ENCODE measurements at regions not wholly inside any gene's neighbourhood (a gene's known extent, or its start where the extent isn't known, plus 50 kb on each side); places are given as distances from the start of the nearest gene placed in this dataset.
"Not testable (repeated sequence)": the region's sequence is repeated elsewhere in the genome, so short reads cannot be mapped to it uniquely, and the experiment has no call there.

DNA sequence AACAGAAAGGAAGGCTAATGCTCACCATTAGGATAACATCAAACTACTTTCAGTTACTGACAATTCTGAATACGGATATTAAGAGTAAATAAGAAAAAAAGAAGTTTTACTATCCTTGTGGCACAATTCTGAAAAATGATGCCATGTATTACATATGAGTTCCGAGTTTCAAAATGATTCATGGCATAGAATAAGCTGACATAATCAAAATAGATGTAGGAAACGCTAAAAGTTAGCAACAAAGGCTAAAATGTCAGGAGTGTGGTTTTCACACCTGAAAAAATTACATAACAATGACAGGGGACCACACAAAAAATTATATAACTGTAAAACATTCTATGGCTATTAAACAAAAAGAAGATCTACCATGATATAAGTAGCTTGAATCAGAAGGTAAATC, 1131.9 kb downstream of the OTOL1 start:
- no peaks in the 10 kb centered on the region for H3K36me3 Mint-ChIP-seq
- Histone ChIP-seq H3K9ac (no peak overlapping the region), H3K36me3 (no peaks in the 10 kb centered on the region), H3K4me1 (no peaks in the 10 kb centered on the region), H3K27me3 (no peaks in the 10 kb centered on the region), H3F3A (ENCODE audit: low read depth) (no peaks in the 10 kb centered on the region), H4K20me1 (ENCODE audit: low read depth) (no peaks in the 10 kb centered on the region), H3K9me3 (ENCODE audit: low read depth) (no peaks in the 10 kb centered on the region), H3K27ac (no peak overlapping the region), H3K4me2 (no peak overlapping the region), H3K79me2 (ENCODE audit: low read depth) (no peaks in the 10 kb centered on the region), H3K4me3 (no peak overlapping the region), H2AFZ (replicated peaks) (no peak overlapping the region)
- H3K9me3 Mint-ChIP-seq, result peaks cover 3% of the 10 kb centered on the region
- no peak for DNase-seq (ENCODE audit: low spot score)
- H3K27me3 Mint-ChIP-seq (ENCODE audit: insufficient read depth, low read depth), result peaks cover 2% of the 10 kb centered on the region
- TF ChIP-seq CTCF (IDR thresholded peaks at IDR 0.05) (no peak), EZH2phosphoT487 (IDR thresholded peaks at IDR 0.05) (no peak), EZH2 (IDR thresholded peaks at IDR 0.05) (no peak)
- no peak overlapping the region for H3K4me3 Mint-ChIP-seq
- H3K27ac Mint-ChIP-seq, result no peak overlapping the region
- H3K4me1 Mint-ChIP-seq, result no peaks in the 10 kb centered on the region

DNA sequence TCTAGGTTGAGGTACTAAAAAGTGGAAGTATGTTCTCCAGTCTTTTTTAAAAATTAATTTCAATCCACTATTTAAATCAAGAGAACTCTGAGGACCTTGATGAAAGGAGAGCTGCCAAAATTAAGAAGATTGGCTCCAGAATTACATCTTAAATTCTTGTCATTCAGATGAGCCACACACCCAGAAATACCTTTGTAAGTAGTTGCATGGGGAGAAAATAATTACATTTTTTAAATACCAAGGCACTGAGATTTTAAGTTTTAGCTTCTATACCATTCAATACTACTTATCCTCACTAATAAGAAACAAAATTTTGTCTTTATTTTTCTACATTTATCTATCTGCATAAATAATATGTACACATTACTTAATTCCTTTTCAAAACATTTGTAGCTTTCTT, 1132.8 kb downstream of the OTOL1 start:
- no peaks in the 10 kb centered on the region for H3K4me1 Mint-ChIP-seq
- H3K36me3 Mint-ChIP-seq, result no peaks in the 10 kb centered on the region
- Histone ChIP-seq H3K4me2 (no peak overlapping the region), H3K27me3 (no peaks in the 10 kb centered on the region), H3K4me1 (no peaks in the 10 kb centered on the region), H3K79me2 (ENCODE audit: low read depth) (no peaks in the 10 kb centered on the region), H4K20me1 (ENCODE audit: low read depth) (no peaks in the 10 kb centered on the region), H2AFZ (replicated peaks) (no peak overlapping the region), H3K27ac (no peak overlapping the region), H3K9me3 (ENCODE audit: low read depth) (no peaks in the 10 kb centered on the region), H3F3A (ENCODE audit: low read depth) (no peaks in the 10 kb centered on the region), H3K36me3 (no peaks in the 10 kb centered on the region), H3K9ac (no peak overlapping the region), H3K4me3 (no peak overlapping the region)
- H3K9me3 Mint-ChIP-seq, result no peaks in the 10 kb centered on the region
- no peak overlapping the region for H3K4me3 Mint-ChIP-seq
- DNase-seq (ENCODE audit: low spot score), result no peak
- H3K27ac Mint-ChIP-seq, result no peak overlapping the region
- no peaks in the 10 kb centered on the region for H3K27me3 Mint-ChIP-seq (ENCODE audit: insufficient read depth, low read depth)
- TF ChIP-seq EZH2 (IDR thresholded peaks at IDR 0.05) (no peak), EZH2phosphoT487 (IDR thresholded peaks at IDR 0.05) (no peak), CTCF (IDR thresholded peaks at IDR 0.05) (no peak)

GRCh38 chr3:162632672-162633071, 1136.1 kb downstream of the OTOL1 start:
- Histone ChIP-seq H2AFZ (replicated peaks) (peak overlapping the region; percentile 8), H3K9me3 (ENCODE audit: low read depth) (no peaks in the 10 kb centered on the region)

GRCh38 chr3:162640208-162640607, 1143.6 kb downstream of the OTOL1 start:
- H3K9me3 ChIP-seq (ENCODE audit: low read depth); H3K36me3 ChIP-seq; H3K4me3 ChIP-seq; H3K27ac Mint-ChIP-seq; H3K27ac ChIP-seq; H3K4me1 Mint-ChIP-seq; DNase-seq (ENCODE audit: low spot score); H3K27me3 Mint-ChIP-seq (ENCODE audit: insufficient read depth, low read depth); H3K27me3 ChIP-seq; H2AFZ ChIP-seq (replicated peaks); H3K79me2 ChIP-seq (ENCODE audit: low read depth); H3K36me3 Mint-ChIP-seq; H3K9ac ChIP-seq; H3K4me2 ChIP-seq; H4K20me1 ChIP-seq (ENCODE audit: low read depth); H3K4me1 ChIP-seq; H3F3A ChIP-seq (ENCODE audit: low read depth); H3K4me3 Mint-ChIP-seq: not testable (repeated sequence)
- H3K9me3 Mint-ChIP-seq, result peaks cover 11% of the 10 kb centered on the region

More at GRCh38 chr3:162632672-162633071, 1136.1 kb downstream of the OTOL1 start:
- Histone ChIP-seq H3K27ac (no peak overlapping the region), H3K4me2 (no peak overlapping the region), H3K9ac (no peak overlapping the region), H3K4me1 (no peaks in the 10 kb centered on the region), H4K20me1 (ENCODE audit: low read depth) (no peaks in the 10 kb centered on the region), H3F3A (ENCODE audit: low read depth) (no peaks in the 10 kb centered on the region), H3K36me3 (no peaks in the 10 kb centered on the region), H3K79me2 (ENCODE audit: low read depth) (no peaks in the 10 kb centered on the region), H3K27me3 (no peaks in the 10 kb centered on the region), H3K4me3 (no peak overlapping the region)
- Mint-ChIP-seq H3K36me3 (peaks cover under 1% of the 10 kb centered on the region), H3K4me1 (no peaks in the 10 kb centered on the region), H3K4me3 (no peak overlapping the region), H3K27ac (no peak overlapping the region), H3K27me3 (ENCODE audit: insufficient read depth, low read depth) (peaks cover 4% of the 10 kb centered on the region), H3K9me3 (peaks cover 1% of the 10 kb centered on the region)
- TF ChIP-seq EZH2 (IDR thresholded peaks at IDR 0.05) (no peak), CTCF (IDR thresholded peaks at IDR 0.05) (no peak), EZH2phosphoT487 (IDR thresholded peaks at IDR 0.05) (no peak)
- no peak for DNase-seq (ENCODE audit: low spot score)
